GM19395 (cell line): ENCODE measurements at regions not wholly inside any gene's neighbourhood (a gene's known extent, or its start where the extent isn't known, plus 50 kb on each side); places are given as distances from the start of the nearest gene placed in this dataset.
"Not testable (repeated sequence)": the region's sequence is repeated elsewhere in the genome, so short reads cannot be mapped to it uniquely, and the experiment has no call there.

Source experiments
- ATAC-seq: cut with Tn5 transposase; IDR thresholded peaks from one replicate; pipeline ENCODE4 v1.9.1; 2021; ENCODE audit warnings: mild to moderate bottlenecking, moderate library complexity; ENCODE audit not compliant: unreplicated experiment

DNA sequence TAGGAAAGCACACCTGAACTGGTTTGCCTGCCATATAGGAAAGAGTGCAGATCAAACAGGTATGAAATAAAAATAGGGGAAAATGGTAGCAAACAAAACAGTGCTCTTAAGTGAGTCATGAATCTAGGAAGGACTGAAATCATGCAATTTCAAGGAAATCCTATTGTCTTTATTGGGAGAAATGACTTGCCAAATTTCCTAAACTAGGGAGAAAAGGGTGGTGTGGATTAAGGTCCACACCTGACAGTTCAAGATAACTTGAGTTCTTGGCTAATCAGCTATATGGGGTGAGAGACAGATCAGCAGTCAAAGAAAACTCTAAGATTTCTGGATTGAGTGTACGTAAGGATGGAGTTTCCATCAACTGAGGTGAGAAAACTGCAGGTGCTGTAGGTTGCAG, 101.1 kb downstream of the PRKAB2 start:
- ATAC-seq = no peak

DNA sequence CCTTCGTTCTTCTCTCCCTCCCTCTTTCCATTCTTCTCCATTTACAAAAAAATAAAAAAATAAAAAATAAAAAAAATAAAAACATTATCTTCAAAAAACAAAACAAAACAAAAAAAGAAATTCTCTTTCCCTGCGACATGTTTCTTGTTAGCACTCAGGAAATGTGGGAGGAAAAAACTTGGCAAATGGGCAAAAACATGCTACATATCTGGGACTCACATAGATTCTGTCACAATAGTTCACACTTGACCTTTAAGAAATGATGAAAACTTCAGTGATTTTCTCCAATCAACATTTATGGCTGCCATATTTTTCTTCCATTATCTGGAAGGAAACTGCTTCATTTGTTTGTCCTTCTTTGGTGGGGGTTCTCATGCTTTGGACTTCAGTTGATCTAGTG, 109.3 kb downstream of the PRKAB2 start:
- no peak for ATAC-seq

DNA sequence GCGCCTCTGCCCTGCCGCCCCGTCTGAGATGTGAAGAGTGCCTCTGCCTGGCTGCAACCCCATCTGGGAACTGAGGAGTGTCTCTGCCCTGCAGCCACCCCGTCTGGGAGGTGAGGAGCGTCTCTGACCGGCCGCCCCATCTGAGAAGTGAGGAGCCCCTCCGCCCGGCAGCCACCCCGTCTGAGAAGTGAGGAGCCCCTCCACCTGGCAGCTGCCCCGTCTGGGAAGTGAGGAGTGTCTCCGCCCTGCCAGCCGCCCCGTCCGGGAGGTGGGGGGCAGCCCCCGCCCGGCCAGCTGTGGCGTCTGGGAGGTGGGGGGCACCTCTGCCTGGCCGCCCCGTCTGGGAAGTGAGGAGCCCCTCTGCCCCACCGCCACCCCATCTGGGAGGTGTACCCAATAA, 110.4 kb downstream of the PRKAB2 start:
- not testable (repeated sequence) for ATAC-seq

GRCh38 chr1:147053269-147053668, 115.1 kb downstream of the NBPF12 start:
- no peak for ATAC-seq

- ATAC-seq = no peak
Measured at GRCh38 chr1:147052677-147053076, 114.6 kb downstream of the NBPF12 start.

- no peak for ATAC-seq
Measured at GRCh38 chr1:147052143-147052542, 114.0 kb downstream of the NBPF12 start.

- no peak for ATAC-seq
Measured at GRCh38 chr1:147051136-147051535, 113.0 kb downstream of the NBPF12 start.

DNA sequence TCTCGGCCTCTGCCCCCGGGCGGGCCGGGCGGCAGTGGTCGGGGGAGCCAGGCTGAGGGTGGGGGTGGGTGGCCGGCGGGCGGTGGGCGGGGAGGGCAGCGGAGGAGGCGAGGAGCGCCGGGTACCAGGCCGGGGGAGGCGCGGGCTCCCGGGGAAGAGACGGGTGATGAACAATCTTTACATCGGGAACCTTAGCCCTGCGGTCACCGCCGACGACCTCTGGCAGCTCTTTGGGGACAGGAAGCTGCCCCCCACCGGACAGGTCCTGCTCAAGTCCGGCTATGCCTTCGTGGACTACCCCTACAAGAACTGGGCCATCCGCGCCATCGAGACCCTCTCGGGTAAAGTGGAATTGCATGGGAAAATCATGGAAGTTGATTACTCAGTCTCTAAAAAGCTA, 112.5 kb downstream of the NBPF12 start:
- no peak for ATAC-seq

DNA sequence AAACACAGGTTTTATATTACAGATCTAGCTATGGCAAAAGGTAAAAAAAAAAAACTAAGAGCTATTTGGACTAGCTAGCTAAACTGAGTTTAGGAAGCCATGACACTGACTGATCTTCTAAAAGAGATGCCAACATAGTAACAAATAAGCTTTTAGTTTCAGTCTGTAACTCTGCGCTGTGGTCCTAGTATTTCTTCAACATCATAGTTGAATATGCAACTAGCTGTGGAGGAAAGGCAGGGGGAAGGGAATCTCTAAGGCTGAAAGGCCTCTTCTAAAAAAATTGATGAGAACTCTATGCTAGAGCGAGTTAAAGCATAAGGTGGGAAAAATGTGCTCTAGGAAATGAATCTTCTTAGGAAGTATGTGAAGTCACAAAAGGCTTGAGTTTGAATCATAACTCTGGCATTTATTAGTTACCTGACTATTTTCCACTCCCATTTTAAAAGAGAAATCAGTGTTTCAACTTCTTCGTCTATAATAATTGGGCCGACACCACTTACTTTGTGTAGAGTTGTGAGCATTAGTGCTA, 108.8 kb downstream of the NBPF12 start:
- peak; percentile 62 for ATAC-seq

DNA sequence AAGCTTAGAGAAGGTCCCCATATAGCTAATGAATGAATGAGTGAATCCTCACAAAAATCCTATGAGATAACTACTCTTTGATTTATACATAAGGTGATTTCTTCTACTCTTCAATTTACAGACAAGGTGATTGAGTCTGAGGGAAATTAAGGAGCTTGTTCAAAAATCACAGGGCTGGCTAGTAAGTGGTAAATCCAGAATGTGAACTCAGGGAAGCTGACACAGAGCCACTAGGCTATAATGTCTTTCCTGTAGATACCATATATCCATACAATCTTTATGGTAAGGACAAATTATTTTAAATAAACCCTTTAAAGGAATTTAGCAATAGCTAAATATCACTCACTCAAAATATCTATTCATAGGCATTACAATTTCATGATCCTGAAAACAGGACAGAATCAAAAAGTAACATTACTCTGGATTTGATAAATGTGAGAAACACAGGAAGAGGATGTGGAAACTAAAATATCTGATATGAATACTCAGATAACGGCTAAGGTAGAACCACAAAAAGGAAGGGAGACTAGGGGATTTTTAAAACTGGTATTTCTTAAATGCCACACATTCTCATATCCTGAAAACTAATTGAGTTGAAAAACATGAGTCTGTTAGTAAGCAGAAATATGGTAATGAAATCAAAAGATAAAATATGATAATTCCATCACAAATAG, 108.2 kb downstream of the NBPF12 start:
- peak; percentile 70 for ATAC-seq
